MCF 10A (cell line): ENCODE measurements at regions not wholly inside any gene's neighbourhood (a gene's known extent, or its start where the extent isn't known, plus 50 kb on each side); places are given as distances from the start of the nearest gene placed in this dataset.

ENCODE experiments used
- BruUV-seq: library from RNA; stranded (reverse); fragments of 400-500 nt; replicated peaks from 2 replicates; lab custom pipeline; 2021; lab: Mats Ljungman, UMichigan
- CTCF ChIA-PET: fragments of 300-600 bp; sonication (Branson Sonifier 250); formaldehyde crosslinking; extraction: SDS; loops from one replicate; lab custom pipeline; 2021; ENCODE audit warnings: antibody characterized with exemption, inconsistent platforms; lab: Yijun Ruan, JAX
- POLR2A ChIA-PET: fragments of 300-600, 350-650 bp; sonication (Branson Sonifier 250); formaldehyde crosslinking; extraction: SDS; loops from one replicate; lab custom pipeline; 2020; ENCODE audit warnings: antibody characterized with exemption, inconsistent platforms; lab: Yijun Ruan, JAX
- DNase-seq: peaks from one replicate; pipeline ENCODE4 v3.0.0-alpha.2; 2018; ENCODE audit not compliant: unreplicated experiment
- H3K27ac Mint-ChIP-seq: one replicate; pipeline ENCODE4 v1.8.0; 2022; ENCODE audit warnings: mild to moderate bottlenecking, low read depth, mixed read lengths; ENCODE audit not compliant: unreplicated experiment
- H3K27me3 Mint-ChIP-seq: one replicate; pipeline ENCODE4 v1.8.0; 2022; ENCODE audit warnings: mixed read lengths; ENCODE audit not compliant: insufficient read depth, unreplicated experiment
- H3K36me3 Mint-ChIP-seq: one replicate; pipeline ENCODE4 v1.8.0; 2022; ENCODE audit warnings: mild to moderate bottlenecking, moderate library complexity, mixed read lengths; ENCODE audit not compliant: insufficient read depth, unreplicated experiment
- H3K4me1 Mint-ChIP-seq: one replicate; pipeline ENCODE4 v1.8.0; 2022; ENCODE audit warnings: mixed read lengths; ENCODE audit not compliant: insufficient read depth, unreplicated experiment
- H3K4me3 Mint-ChIP-seq: one replicate; pipeline ENCODE4 v1.8.0; 2022; ENCODE audit warnings: mild to moderate bottlenecking, moderate library complexity, mixed read lengths; ENCODE audit not compliant: unreplicated experiment
- H3K9me3 Mint-ChIP-seq: one replicate; pipeline ENCODE4 v1.8.0; 2022; ENCODE audit warnings: mixed read lengths; ENCODE audit not compliant: unreplicated experiment
- CTCF ChIP-seq: fragments of 200-600 bp; IDR thresholded peaks from one replicate; pipeline ENCODE4 v1.8.0; 2022; ENCODE audit warnings: antibody characterized with exemption, mild to moderate bottlenecking; ENCODE audit not compliant: unreplicated experiment
- intact Hi-C: fragments of 100-400 bp; cut with micrococcal nuclease; formaldehyde crosslinking; loops from 2 replicates; pipeline ENCODE4 v1.14.1; 2022

GRCh38 chr5:143516249-143516648 is 112.8 kb upstream of the NR3C1 start:
- ChIA-PET POLR2A (no interaction called here), CTCF (no interaction called here)
- DNase-seq: no peak
- intact Hi-C loops: no loop called here
- H3K4me1 Mint-ChIP-seq: no peaks in the 10 kb centered on the region
- H3K27me3 Mint-ChIP-seq: no peaks in the 10 kb centered on the region
- no peak overlapping the region for H3K4me3 Mint-ChIP-seq
- H3K27ac Mint-ChIP-seq: no peak overlapping the region
- no TSS peak for BruUV-seq
- H3K36me3 Mint-ChIP-seq: no peaks in the 10 kb centered on the region
- no peaks in the 10 kb centered on the region for H3K9me3 Mint-ChIP-seq
- no peak for TF ChIP-seq CTCF

GRCh38 chr5:143515829-143516228 is 112.3 kb upstream of the NR3C1 start:
- Mint-ChIP-seq H3K9me3 (no peaks in the 10 kb centered on the region), H3K36me3 (no peaks in the 10 kb centered on the region), H3K4me3 (no peak overlapping the region), H3K27ac (no peak overlapping the region), H3K4me1 (no peaks in the 10 kb centered on the region), H3K27me3 (no peaks in the 10 kb centered on the region)
- no TSS peak for BruUV-seq
- intact Hi-C loops: no loop called here
- no peak for TF ChIP-seq CTCF
- no peak for DNase-seq
- CTCF ChIA-PET: interaction anchor here (0.5 kb wide), 1 partner anchor 23 kb away, joined by 4 read pairs; no protein-coding TSS in a partner anchor
- POLR2A ChIA-PET: no interaction called here

DNA sequence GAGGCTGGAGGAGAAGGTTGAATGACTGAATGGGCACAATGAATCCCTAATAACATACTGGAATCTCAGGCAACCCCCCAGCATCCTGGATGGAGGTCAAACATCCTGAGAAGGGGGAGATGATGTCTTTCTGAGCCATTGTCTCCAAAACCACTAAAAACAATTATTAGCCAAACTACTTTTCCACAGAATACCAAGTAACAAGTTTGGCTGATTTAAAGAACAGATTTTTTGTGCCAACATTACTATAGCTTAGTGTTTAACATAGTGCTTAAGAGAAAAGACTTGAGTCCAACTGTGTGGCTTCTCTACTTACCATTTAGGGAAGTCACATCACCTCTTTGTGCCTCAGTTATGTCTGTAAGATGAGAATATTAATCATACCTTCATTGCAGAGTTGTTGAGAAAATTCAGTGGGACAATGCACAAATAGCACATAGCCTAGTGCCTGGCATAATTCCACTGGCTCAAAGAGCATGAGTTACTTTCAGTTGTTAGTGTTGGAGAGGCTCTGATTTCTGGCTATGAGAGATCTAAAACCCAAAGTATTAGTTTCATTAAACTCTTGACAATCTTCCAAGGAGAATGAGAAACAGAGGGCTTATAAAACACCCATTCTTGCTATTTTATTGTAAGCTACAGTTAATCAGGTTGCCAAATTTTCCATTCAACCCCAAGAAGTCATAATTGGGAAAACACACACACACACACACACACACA is 111.3 kb upstream of the NR3C1 start:
- no peaks in the 10 kb centered on the region for H3K9me3 Mint-ChIP-seq
- H3K4me3 Mint-ChIP-seq: no peak overlapping the region
- TF ChIP-seq CTCF: no peak
- H3K27me3 Mint-ChIP-seq: no peaks in the 10 kb centered on the region
- H3K4me1 Mint-ChIP-seq: peaks cover under 1% of the 10 kb centered on the region
- POLR2A ChIA-PET: no interaction called here
- no peaks in the 10 kb centered on the region for H3K36me3 Mint-ChIP-seq
- CTCF ChIA-PET: interaction anchor here (0.5 to 0.6 kb wide), 2 partner anchors 54 to 628 kb away, joined by 3 to 5 read pairs; no protein-coding TSS in a partner anchor
- intact Hi-C loops: no loop called here
- no peak for DNase-seq
- BruUV-seq: no TSS peak
- H3K27ac Mint-ChIP-seq: no peak overlapping the region

DNA sequence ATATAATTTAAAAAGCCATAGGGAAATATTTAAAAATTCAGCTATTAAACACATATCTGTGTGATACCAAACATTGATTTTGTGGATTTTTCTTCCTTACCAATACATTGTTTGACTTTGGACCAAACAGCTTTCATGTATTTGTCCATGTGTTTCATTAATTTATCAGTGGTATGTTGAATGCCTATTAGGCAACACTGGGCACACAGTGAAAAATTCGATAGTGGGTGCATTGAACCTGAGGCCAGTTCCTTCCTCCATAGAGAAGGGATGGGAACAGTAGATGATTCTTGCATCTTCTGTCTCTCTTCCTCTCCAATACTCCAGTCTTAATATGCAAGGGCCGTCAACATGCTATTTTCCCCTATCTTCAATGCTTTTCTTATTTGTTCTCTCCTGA is 110.2 kb upstream of the NR3C1 start:
- intact Hi-C loops: no loop called here
- no peak for DNase-seq
- no peaks in the 10 kb centered on the region for H3K36me3 Mint-ChIP-seq
- ChIA-PET CTCF (interaction anchor here (0.6 to 1.0 kb wide), 2 partner anchors 154 to 625 kb away, joined by 3 read pairs; no protein-coding TSS in a partner anchor), POLR2A (interaction anchor here (11.1 kb wide), 1 partner anchor 19 kb away, joined by 182 read pairs; no protein-coding TSS in a partner anchor)
- no TSS peak for BruUV-seq
- H3K4me3 Mint-ChIP-seq: no peak overlapping the region
- H3K27me3 Mint-ChIP-seq: no peaks in the 10 kb centered on the region
- H3K9me3 Mint-ChIP-seq: no peaks in the 10 kb centered on the region
- no peak overlapping the region for H3K27ac Mint-ChIP-seq
- no peak for TF ChIP-seq CTCF
- H3K4me1 Mint-ChIP-seq: peaks cover 11% of the 10 kb centered on the region
